ENCODE measurements at regions not wholly inside any gene's neighbourhood (a gene's known extent, or its start where the extent isn't known, plus 50 kb on each side); places are given as distances from the start of the nearest gene placed in this dataset.

DNA sequence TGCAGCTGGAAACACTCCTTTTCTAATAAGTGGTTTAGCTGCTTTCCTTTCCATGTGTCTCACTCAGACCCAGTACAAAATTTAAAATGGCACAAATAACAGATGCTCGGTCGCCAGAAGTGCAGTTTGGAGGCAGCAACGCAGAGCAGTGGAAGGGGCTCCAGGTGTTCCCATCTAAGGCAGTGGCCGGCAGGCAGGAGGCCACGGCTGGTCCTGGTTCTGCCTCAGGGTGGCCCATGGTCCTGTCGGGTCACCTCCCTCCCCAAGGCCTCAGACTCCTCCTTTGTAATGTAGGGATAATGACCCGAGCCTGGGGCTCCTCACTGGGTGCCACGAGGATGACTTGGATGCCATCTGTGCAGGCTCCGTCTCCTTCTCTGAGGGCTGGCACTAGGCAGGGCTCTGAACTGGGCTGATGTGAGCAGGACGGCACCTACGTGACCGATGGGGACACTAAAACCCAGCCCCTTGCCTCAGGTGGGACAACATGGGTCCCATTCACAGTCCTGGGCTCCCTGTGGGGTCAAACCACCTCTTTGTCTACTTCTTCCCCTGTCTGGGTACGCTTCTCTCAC, 80.9 kb upstream of the SLC66A3 start:
- Histone ChIP-seq H3K27me3 (no peaks in the 10 kb centered on the region), H3K27ac (no peak overlapping the region), H3K36me3 (replicated peaks in 1 of 2) (no peaks in the 10 kb centered on the region), H3K9me3 (replicated peaks in 1 of 3) (no peaks in the 10 kb centered on the region), H3K4me1 (replicated peaks in 1 of 2) (no peaks in the 10 kb centered on the region), H3K4me3 (no peak overlapping the region)
- WGBS, 4 donors: 84 to 89% (median 87%) methylated on average over 7 to 13 of the region's 13 CpGs
- intact Hi-C loops (cut with DNase I): no loop called here
- DNase-seq: peak in 1 of 7 donors; percentile 13
- TF ChIP-seq, protein P1, sequence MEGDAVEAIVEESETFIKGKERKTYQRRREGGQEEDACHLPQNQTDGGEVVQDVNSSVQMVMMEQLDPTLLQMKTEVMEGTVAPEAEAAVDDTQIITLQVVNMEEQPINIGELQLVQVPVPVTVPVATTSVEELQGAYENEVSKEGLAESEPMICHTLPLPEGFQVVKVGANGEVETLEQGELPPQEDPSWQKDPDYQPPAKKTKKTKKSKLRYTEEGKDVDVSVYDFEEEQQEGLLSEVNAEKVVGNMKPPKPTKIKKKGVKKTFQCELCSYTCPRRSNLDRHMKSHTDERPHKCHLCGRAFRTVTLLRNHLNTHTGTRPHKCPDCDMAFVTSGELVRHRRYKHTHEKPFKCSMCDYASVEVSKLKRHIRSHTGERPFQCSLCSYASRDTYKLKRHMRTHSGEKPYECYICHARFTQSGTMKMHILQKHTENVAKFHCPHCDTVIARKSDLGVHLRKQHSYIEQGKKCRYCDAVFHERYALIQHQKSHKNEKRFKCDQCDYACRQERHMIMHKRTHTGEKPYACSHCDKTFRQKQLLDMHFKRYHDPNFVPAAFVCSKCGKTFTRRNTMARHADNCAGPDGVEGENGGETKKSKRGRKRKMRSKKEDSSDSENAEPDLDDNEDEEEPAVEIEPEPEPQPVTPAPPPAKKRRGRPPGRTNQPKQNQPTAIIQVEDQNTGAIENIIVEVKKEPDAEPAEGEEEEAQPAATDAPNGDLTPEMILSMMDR (IDR thresholded peaks at IDR 0.05): no peak
- TF ChIP-seq POLR2A (IDR thresholded peaks at IDR 0.05): no peak

DNA sequence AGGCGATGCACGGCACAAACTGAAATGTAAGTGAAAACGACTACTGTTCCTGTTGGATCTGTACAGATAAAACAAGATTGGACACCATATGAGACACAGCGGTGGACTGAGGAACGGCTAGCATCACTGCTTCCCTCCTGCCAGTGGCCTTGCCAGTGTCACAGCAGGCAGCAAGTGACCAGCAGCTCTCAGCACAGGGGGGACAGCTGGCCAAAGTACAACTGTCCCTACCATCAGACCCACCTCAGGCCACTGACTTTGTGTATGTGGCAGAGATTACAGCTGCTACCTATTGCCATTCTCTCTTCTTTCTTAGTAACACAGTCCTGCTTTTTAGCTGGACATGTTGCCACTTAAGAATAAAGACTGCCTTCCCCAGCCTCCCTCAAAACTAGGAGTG, 80.0 kb upstream of the SLC66A3 start:
- TF ChIP-seq POLR2A (IDR thresholded peaks at IDR 0.05): no peak
- TF ChIP-seq, protein P1 (IDR thresholded peaks at IDR 0.05): no peak
- H3K4me1 ChIP-seq (replicated peaks in 1 of 2): no peaks in the 10 kb centered on the region
- 83 to 87% (median 84%) methylated on average over 5 of the region's 5 CpGs for WGBS, 4 donors
- H3K4me3 ChIP-seq: no peak overlapping the region
- intact Hi-C loops (cut with DNase I): no loop called here
- no peaks in the 10 kb centered on the region for H3K9me3 ChIP-seq (replicated peaks in 1 of 3)
- no peaks in the 10 kb centered on the region for H3K36me3 ChIP-seq (replicated peaks in 1 of 2)
- peak in 1 of 7 donors; percentile 10 for DNase-seq
- H3K27me3 ChIP-seq: no peaks in the 10 kb centered on the region
- no peak overlapping the region for H3K27ac ChIP-seq

DNA sequence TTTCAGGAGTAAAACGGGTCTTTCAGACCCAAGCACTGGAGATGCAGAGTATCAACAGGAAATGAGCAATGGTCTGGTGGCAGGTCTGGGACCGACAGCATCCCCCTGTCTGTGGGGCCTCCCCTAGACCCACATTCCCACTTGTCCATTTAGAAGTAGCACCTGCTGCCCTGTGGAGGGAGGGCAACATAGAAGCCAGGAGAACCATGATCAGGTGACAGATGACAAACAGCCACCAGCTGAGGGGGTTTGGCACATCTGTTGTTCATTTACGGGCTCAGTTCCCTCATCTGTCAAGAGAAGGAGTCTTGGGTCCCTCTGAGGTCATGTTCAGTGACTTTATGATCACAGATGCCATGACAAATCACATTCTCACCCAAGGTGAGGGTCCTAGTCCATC, 77.9 kb upstream of the SLC66A3 start:
- no peak for TF ChIP-seq POLR2A (IDR thresholded peaks at IDR 0.05)
- TF ChIP-seq, protein P1 (IDR thresholded peaks at IDR 0.05): no peak
- intact Hi-C loops (cut with DNase I): no loop called here
- no peaks in the 10 kb centered on the region for H3K9me3 ChIP-seq (replicated peaks in 1 of 3)
- H3K4me3 ChIP-seq: no peak overlapping the region
- no peaks in the 10 kb centered on the region for H3K27me3 ChIP-seq
- 56 to 90% (median 70%) methylated on average over 2 to 3 of the region's 3 CpGs for WGBS, 4 donors
- H3K27ac ChIP-seq: no peak overlapping the region
- peak in 1 of 7 donors; percentile 9 for DNase-seq
- no peaks in the 10 kb centered on the region for H3K4me1 ChIP-seq (replicated peaks in 1 of 2)
- H3K36me3 ChIP-seq (replicated peaks in 1 of 2): no peaks in the 10 kb centered on the region

DNA sequence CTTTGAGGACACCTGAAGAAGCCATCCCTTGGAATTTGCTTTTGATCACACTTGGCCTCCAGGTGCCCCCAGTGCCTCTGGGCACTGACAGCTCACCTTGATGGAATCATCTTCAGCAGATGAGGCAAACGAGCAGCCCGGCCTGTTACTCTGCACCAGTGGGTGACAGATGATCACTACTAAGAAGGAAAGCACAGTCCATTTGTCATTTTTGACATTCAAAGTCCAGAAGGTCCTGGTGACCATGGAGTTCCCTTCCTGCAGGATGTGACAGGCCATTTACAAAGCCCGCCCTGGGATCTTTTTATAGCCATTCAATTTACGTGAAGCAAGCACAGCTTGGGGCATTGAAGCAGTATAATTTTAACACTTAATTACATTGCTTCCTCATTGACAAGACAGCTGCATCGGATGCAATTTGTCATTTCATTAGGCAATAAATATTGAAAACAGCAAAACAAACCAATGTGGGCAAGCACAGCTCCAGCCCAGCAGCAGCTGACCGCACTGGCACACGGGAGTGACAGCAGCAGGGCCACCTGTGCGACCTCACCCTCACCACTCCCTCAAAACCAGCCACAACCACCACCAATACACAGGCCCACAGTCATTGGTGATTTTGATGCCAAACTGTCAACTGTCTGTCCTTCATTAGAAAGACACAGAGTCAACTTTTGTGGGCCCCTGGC, 76.0 kb upstream of the SLC66A3 start:
- peak in 1 of 7 donors; percentile 42 for DNase-seq
- Histone ChIP-seq H3K9me3 (replicated peaks in 1 of 3) (no peaks in the 10 kb centered on the region), H3K27ac (no peak overlapping the region), H3K4me1 (replicated peaks in 1 of 2) (no peaks in the 10 kb centered on the region), H3K4me3 (no peak overlapping the region), H3K36me3 (replicated peaks in 1 of 2) (no peaks in the 10 kb centered on the region), H3K27me3 (no peaks in the 10 kb centered on the region)
- intact Hi-C loops (cut with DNase I): no loop called here
- WGBS, 4 donors: 50 to 71% (median 65%) methylated on average over 7 to 8 of the region's 8 CpGs
- TF ChIP-seq POLR2A (IDR thresholded peaks at IDR 0.05): no peak
- TF ChIP-seq, protein P1 (IDR thresholded peaks at IDR 0.05): no peak

Data from adrenal gland (tissue), 9 donors.